ENCODE measurements at regions not wholly inside any gene's neighbourhood (a gene's known extent, or its start where the extent isn't known, plus 50 kb on each side); places are given as distances from the start of the nearest gene placed in this dataset.

DNA sequence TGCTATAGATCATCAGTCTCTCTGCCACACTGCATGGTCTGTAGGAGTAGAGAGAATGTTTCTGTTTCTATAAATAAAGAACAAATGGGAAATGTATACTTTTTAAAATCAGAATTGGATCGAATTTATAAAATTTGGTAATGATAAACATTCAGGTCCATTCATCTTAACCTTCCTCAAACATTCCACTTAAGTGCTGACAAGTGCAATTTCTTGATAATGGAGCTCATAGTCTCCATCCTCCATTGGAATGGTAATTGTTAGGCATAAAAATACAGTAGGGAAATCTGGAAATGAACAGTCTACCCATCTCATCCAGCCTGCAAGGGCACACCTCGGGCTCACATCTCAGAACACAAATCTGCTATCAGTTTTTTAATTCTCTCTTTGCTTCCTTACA, 122.6 kb upstream of the PACRGL start:
- intact Hi-C loops (cut with micrococcal nuclease) = no loop called here

DNA sequence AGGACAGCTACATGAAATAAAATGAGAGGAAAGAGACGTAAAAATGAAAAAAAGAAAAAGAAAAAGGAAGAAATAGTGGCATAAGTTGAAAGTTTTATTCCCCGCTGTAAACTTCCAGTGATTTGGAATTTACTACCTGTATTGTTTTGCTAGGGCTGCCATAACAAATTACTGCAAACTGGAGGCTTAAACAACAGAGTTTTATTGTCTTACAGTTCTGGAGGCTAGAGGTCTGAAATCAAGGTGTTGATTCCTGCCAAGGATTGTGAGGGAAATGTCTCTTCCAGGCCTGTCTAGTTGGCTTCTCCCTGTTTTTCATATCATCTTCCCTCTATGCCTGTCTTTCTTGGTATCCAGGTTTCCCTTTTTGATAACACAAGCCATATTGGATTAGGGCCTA, 119.4 kb upstream of the PACRGL start:
- intact Hi-C loops (cut with micrococcal nuclease) = no loop called here

DNA sequence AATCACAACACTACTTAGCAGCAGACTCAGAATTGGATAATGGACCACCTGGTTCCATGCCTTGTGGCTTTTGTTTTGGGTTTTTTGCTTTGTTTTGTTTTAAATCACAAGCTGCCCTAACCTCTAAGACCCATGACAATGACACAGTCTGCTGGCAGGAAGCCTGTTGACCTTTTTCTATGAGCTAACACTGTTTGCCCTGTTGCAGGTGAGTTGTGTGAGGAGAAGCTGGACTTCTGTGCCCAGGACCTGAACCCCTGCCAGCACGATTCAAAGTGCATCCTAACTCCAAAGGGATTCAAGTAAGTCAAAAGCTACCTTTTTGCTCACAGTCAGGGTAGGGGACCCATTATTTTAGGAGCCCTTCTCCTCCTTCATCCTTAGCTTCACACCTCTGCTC, 110.8 kb upstream of the PACRGL start:
- intact Hi-C loops (cut with micrococcal nuclease) = no loop called here

DNA sequence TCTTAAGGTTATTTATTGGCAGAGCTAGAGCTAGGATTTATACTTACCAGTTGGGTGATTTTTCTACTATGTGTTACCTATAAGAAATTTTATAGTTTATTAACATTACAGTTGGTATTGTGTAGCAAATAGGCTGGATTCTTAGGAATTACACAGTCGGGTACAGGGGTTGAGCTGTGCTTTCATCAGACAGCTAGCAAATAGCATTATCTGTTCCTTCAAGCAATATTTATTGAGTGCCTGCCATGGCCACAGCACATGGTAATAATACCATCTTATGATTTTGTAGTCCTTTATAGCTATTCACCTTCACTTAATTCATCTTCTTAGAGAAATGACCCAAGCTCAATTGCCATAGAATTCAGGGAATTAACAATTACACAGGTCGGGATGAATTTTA, 109.4 kb upstream of the PACRGL start:
- intact Hi-C loops (cut with micrococcal nuclease) = no loop called here

DNA sequence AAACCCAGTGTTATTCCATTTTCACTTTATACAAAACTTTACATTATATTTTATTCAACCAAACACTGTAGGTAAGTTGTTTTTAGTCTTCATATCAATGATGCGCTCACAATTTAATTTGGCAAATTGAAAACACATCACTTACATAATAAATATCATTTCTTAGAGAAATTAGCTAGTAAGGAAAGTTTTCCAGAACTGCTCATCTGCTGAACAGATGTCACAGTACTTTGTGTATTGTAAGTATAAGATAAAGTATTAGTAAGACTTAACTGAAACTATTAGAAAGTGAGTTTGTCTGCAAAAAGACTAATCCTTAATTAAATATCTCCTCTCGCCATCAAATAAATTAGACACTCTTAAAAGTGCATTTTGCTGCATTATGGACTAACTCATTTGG, 108.7 kb upstream of the PACRGL start:
- intact Hi-C loops (cut with micrococcal nuclease) = no loop called here

DNA sequence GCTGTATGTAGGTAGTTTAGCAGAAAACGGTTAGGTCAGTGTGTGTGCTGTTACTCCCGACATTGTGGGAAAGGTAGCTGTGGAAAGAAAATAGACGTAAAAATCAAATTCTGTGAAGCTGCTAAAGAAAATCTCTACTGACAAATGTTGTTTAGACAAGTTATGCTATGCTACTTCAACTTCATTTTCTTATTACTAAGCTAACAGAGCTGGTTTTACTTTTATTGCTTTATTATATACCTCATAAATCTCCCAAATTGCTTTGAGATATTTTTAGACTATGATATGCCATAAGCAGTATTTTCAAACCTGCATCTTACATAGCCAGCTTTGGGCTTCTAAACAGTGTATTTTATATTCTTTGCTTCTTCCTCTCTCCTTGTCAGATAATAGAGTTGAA, 108.2 kb upstream of the PACRGL start:
- intact Hi-C loops (cut with micrococcal nuclease) = no loop called here

DNA sequence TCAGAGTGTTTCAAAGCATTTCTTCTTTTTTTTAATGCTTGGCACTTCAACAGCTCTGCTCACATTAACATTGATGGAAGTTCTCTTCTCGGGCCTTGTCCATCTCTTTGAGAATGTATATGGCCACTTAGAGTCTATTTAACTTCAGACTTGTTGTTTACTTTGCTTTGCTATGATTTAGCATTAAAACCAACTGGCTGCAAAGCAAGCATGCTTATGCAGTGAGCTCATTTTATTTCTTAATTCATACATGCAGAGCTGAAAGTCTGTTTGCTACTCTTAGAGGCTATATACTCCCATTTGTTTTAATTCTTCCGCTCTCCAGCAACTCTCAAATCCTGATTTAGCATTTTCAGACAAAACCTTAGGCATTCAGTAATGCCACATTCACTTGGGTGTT, 107.6 kb upstream of the PACRGL start:
- intact Hi-C loops (cut with micrococcal nuclease) = no loop called here

DNA sequence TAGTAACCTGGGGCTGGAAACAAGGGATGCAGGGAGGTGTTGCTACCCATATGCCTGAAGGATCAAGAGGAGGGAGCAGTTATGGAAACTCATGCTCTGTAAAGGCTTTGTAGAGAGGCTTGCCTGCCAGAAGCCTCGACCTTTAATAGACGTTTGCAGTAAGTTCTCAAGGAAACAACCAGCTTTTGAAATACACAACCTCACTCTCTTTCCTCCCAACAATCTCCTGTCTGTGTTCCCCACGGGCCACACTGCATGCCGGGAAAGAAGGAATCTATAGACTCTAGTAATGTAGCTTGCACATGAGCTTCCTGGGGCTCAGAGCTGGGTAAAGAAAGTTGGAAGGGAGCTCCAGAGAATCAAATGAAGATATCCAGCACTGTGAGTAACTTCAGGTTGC, 101.6 kb upstream of the PACRGL start:
- intact Hi-C loops (cut with micrococcal nuclease) = no loop called here

DNA sequence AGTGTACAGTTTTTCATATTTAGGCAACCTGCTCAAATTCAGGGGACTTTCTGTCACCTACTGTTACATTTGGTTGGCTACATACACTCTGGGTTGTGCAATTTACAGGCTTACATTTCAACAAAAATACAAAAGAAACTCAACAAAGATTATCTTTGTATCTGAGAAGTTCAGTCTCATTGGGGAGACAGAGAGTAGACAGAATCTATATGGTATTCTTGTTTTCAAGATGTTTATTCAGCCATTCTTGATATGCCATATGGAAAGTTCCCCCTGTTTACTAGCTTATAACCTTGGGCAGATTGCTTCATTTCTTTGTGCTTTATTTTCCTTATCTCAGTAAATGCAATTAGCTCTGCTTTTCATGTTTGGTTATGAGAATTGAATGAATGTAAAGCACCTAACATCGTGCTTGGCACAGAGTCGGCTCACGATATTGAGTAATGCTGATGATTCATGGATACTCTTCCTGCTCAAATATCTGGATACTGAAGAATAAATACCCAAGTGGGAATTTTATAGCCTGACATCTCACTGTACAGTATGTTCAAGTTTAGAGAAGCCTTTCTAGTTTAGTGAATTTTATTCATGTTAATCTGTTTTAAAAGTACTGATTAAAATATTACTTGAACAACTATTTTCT, 96.5 kb upstream of the PACRGL start:
- intact Hi-C loops (cut with micrococcal nuclease) = no loop called here

DNA sequence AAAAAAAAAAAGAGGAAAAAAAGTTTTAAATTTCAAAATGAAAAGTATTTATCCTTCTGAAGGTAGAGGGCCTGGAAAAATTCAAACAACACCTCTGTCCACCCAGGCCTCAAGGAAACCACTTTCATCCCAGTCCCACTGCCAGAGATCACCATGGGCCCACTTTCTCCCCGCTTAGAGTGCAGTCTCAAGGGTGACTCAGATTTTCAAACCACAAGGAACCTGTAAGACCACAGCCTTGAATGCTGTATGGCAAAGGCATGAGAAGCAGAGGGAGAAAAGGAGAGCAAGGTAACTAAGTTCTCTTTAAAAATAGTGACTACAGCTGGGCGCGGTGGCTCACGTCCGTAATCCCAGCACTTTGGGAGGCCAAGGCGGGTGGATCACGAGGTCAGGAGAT, 87.9 kb upstream of the PACRGL start:
- intact Hi-C loops (cut with micrococcal nuclease) = no loop called here

DNA sequence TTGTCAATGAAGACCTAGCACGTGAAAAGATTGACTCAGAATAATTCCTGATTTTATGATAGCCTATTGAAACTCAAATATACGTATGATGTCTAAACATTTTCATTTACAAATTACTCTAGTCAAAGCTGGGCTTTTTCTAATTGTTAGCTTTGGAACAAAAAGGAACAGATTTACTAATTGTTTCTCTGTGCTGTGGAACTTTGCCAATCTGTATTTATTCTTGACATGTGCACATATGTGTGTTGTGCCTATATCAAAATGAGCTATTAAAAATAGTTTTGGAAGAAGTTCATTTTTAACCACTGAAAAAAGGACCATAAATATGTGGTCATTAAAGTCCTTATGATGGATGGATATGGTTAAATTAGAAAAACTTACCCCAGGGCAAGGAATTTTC, 85.4 kb upstream of the PACRGL start:
- intact Hi-C loops (cut with micrococcal nuclease) = no loop called here

DNA sequence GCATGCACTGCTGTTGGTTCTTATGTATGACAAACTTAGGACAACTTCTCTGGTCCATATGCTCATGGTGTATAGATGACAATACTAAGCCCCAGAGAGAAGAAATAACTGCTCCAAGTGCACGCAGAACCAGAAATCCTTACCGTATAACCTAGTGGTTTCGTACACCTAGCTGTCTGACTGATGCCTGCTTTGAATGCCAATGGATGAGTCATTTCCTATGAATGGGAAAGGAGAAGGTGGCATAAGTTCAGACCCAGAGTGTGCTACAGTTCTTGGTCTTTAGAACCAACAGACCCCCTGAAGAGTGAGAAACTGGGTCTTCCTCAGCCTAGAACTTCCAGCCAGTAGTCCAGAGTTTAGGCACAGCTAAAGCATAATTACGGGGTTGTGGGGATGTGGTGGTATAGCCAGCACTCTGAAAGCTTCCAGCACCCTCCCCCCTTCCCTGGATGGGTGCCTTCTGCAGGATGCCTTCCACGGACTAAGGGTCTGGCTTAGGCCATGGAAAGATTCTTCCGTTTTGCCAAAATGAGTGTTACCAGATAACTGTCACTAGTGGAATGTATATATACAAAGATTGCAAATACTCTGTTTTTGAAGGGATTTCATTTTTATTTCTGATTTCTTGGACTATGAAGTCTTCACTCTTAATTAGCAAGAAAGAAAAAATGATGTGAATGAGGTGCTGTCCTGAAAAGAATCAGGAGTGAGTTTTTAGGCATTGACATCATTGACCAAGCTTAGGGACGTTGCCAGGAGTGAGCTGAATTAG, 84.6 kb upstream of the PACRGL start:
- intact Hi-C loops (cut with micrococcal nuclease) = no loop called here

DNA sequence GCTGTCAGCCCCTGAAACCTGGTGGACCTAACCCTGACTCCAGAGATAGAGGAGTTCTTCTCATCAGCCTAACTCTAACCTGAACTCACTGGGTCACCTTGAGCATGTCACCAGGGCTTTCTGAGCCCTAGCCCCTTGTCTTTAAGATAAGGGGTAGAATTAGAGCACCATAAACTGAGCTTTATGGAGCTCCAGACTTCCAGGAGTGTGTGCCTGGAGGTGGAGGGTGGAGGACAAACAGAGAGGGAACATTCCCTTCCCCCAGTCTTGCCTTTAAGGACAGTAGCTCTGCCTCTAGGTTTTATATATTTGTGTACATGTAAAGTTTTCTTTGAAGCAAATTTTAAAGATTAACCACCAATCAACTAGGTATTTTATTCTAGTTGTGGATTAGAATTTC, 83.9 kb upstream of the PACRGL start:
- intact Hi-C loops (cut with micrococcal nuclease) = no loop called here

DNA sequence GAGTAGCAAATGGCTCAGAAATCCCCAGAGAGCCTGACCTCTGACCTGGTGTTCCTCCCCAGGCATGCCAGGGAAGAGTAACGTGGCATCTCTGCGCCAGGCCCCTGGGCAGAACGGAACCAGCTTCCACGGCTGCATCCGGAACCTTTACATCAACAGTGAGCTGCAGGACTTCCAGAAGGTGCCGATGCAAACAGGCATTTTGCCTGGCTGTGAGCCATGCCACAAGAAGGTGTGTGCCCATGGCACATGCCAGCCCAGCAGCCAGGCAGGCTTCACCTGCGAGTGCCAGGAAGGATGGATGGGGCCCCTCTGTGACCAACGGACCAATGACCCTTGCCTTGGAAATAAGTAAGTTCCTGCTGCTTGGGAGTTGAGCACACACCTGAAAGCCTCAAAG, 83.4 kb upstream of the PACRGL start:
- intact Hi-C loops (cut with micrococcal nuclease) = no loop called here

DNA sequence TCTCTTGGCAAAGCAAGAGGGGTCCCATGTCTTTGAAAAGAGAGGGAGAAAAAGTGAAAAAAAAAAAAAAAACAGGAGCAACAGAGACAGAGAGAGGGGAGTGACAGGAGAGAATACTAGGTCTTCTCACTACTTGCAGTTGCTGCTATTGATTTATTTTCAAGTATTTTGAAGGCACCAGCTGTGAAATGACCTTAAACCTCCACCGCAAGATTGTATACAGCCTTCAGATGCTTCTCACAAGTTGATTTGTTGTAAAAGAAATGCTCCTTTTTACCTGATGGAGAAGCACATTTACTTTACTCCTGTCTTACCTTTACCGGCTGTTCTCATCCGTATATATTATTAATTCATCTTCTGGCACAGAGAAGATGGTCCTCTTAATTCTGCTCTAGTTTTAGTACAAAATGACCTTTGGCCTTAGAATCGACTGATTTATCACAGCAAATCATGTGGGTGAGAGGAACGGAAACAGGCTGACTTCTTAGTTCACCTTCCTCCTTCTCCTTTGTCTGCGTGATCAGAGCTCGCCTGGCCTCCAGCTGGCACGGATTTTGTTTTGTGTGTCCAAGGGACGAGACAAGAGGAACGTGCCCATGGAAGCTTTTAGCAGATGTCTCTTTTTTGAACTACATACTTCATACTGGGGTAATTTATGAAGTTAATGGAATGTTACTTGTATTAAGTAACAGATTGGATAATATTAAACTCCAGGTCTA, 82.4 kb upstream of the PACRGL start:
- intact Hi-C loops (cut with micrococcal nuclease) = no loop called here

DNA sequence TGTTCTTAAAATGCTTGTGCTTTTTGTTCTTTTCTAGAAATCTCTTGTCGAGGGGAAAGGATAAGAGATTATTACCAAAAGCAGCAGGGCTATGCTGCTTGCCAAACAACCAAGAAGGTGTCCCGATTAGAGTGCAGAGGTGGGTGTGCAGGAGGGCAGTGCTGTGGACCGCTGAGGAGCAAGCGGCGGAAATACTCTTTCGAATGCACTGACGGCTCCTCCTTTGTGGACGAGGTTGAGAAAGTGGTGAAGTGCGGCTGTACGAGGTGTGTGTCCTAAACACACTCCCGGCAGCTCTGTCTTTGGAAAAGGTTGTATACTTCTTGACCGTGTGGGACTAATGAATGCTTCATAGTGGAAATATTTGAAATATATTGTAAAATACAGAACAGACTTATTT, 81.5 kb upstream of the PACRGL start:
- intact Hi-C loops (cut with micrococcal nuclease) = no loop called here

DNA sequence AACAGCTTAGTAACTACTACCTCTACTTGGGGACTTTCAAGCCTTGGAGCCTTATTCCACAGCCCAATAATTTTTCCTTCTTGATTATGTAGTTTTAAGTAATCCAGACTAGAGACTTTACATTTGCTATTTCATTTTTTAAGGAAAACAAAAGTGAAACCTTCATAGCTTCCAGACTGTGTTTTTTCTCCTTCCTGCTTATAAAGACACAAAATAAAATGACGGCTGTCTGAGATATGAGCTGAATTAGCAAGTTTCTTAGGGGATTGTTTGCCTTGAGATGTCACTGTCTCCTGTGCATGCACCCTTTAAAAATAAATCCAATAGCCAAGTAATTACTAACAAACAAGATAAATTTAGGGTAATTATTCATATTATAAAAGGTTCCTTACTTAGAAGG, 78.8 kb upstream of the PACRGL start:
- intact Hi-C loops (cut with micrococcal nuclease) = no loop called here

DNA sequence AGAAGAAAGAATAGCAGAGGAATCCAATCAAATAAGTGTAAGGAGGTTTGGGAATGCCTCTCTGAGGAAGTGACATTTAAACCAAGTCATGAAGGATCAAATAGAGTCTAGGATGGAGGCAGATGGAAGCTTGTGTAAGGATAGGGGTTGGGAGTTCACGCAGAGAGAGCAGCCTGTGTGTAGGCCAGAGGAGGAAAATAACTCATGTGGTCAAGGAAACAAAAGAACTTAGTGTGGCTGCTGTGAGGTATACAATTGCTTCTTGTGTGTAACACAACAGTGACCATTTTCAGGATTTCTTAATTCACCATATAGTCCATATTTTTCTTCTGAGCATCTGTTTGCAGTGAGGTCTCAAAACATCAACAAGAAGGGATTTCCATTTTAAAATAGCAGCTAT, 77.6 kb upstream of the PACRGL start:
- intact Hi-C loops (cut with micrococcal nuclease) = no loop called here

DNA sequence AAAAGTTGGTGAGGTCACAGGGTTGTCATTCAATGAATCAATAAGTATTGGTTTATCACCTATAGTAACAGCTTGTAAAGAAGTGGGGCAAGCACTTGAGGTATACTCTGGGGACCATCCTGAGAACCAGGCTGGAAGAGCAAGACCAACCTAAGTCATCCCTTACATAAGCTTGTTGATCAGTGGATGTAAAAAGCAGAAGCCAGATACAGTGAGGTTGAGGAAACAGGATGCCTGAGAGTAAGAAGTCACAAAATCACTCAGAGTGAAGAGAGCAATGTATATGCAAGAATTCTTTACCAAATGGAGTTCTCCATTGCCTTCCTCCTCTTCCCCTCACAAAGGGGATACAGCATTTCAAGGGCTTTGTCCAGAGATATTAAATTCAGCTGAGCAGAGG, 76.3 kb upstream of the PACRGL start:
- intact Hi-C loops (cut with micrococcal nuclease) = no loop called here

DNA sequence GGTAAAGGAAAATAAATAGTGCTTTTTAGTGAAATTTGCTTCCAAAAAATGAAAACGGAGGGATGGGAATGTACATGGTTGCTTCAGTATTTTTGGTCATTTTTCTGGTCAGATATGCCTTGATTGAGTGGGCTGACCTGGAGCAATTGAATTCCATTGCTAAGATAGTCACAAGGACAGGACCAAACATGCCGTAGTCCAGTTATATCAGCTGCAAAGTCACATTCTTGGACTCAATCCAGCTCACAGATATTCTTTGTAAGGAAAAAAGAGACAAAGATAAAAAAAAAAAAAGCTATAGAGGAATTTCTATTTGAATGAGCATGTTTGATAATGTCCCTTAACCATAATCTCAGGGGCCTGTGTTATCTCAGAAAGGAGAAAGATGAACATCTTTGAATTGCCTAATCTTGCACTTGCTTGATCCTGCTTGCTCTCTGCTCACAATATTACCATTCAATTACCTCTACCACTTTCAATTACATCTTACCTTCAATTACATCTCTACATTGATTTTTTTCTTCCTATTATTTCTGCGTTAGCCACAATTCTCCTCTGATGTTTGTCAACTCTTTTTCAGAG, 75.4 kb upstream of the PACRGL start:
- intact Hi-C loops (cut with micrococcal nuclease) = no loop called here

DNA sequence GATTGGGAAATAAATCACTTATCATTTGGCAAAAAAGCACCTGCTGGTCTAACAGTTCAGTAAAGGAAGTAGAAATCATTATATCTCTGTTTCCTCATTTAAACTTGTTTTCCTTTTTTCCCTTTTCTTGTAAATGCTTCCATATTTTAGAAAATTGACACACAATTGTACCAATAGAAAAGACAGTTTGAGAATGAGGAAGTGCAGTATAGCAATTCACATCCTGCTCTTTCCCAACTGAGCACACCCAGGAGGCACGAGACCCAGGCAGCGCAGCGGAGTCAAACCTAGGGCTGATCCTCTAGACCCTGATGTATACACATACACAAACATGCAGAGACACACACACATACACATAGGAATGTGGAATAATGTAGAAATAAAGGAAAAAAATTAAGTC, 74.8 kb upstream of the PACRGL start:
- intact Hi-C loops (cut with micrococcal nuclease) = no loop called here

DNA sequence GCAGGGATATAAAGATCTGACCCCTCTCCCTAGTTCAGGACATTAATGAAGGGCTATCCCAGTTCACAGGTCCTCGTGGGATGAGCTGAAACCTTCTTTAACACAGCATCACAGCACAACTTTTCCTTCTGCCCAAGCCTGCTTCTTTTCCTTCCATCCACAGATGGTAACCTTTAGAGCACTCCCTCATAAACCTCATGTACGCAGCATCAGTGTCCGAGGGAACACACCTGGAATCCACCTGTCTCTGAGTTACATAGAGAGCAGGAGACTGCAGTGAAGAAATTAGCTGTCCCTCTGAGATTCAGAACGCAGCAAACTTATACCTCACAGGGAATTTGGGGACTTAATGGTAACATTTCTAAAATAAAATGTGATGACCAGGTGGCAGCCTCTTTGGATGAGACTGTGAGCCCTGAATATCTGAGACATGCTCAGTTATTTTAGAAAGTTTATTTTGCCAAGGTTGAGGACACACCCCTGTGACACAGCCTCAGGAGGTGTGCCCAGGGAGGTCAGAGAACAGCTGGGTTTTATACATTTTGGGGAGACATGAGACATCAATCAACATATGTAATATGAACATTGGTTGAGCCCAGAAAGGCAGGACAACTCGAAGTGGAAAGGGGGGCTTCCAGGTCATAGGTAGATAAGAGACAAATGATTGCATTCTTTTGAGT, 73.8 kb upstream of the PACRGL start:
- intact Hi-C loops (cut with micrococcal nuclease) = no loop called here

All from T-helper 2 cell treated with Interferon-gamma antibody and Interleukin-4, amounts not matched to agents 100 ng/mL and 5 ng/mL, for 36 hours (primary cell).